K562 (cell line): ENCODE measurements at regions not wholly inside any gene's neighbourhood (a gene's known extent, or its start where the extent isn't known, plus 50 kb on each side); places are given as distances from the start of the nearest gene placed in this dataset.

Experiments
- ATAC-seq: fragments of 200-7000 bp; cut with Tn5 transposase; 3 replicates; pipeline ENCODE4 v1.9.1; 2020; ENCODE audit warnings: moderate library complexity
- BruUV-seq: library from RNA; stranded (reverse); fragments of 400-500 nt; replicated peaks from 2 replicates; lab custom pipeline; 2021; lab: Mats Ljungman, UMichigan
- CTCF ChIA-PET: fragments of 300-600 bp; formaldehyde crosslinking; extraction: SDS; loops from one replicate; lab custom pipeline; 2021; ENCODE audit warnings: low intra/inter-chr PET ratio; lab: Yijun Ruan, JAX
- POLR2A ChIA-PET: fragments of 300-600, 350-650 bp; sonication (Branson Sonifier 250); formaldehyde crosslinking; extraction: SDS; loops from one replicate; lab custom pipeline; 2021; ENCODE audit warnings: antibody characterized with exemption, inconsistent platforms; lab: Yijun Ruan, JAX
- DNase-seq, 4 experiments: peaks; one replicate each; pipeline versions ENCODE4 v3.0.0 to v3.0.0-alpha.2; 2011 to 2018; ENCODE audit warnings: low spot score in 3 of 4, mixed read lengths in 3 of 4; ENCODE audit errors: extremely low read depth in 1 of 4
- FAIRE-seq: peaks from 2 replicates; lab custom pipeline; 2011; peaks lifted over from hg19 to GRCh38; lab: Jason Lieb, UNC
- H2AFZ ChIP-seq: 2 replicates; pipeline ENCODE4 v1.6.0; 2011; ENCODE audit warnings: low read depth, low read length, control low read depth, inconsistent platforms
- H3K27ac ChIP-seq: fragments of 200-600 bp; 3 replicates; pipeline ENCODE4 v1.8.0; 2011; ENCODE audit warnings: low read depth, mild to moderate bottlenecking, control low read depth, inconsistent platforms, low read length, moderate library complexity, mixed read lengths; ENCODE audit errors: extremely low read depth
- H3K27me3 ChIP-seq, 2 experiments: fragments of 300-600 bp in 1 of 2; 2 replicates in 1 of 2; 3 replicates in 1 of 2; pipeline versions ENCODE4 v1.6.0 to v1.8.0; 2011; ENCODE audit warnings: inconsistent platforms in 2 of 2, low read length in 2 of 2, mild to moderate bottlenecking in 1 of 2, mixed read lengths in 1 of 2, moderate library complexity in 1 of 2; ENCODE audit not compliant: control insufficient read depth in 2 of 2, insufficient read depth in 2 of 2
- H3K36me3 ChIP-seq: fragments of 300-600 bp; 3 replicates; pipeline ENCODE4 v1.8.0; 2011; ENCODE audit warnings: mild to moderate bottlenecking, low read length, inconsistent platforms; ENCODE audit not compliant: control insufficient read depth, insufficient read depth
- H3K4me1 ChIP-seq, 2 experiments: fragments of 200-600 bp in 1 of 2; replicated peaks in 1 of 2; 2 replicates in 1 of 2; 3 replicates in 1 of 2; pipeline versions ENCODE4 v1.5.1 to v1.8.0; 2011; ENCODE audit warnings: inconsistent platforms in 2 of 2, low read length in 2 of 2, mild to moderate bottlenecking in 1 of 2, mixed read lengths in 1 of 2, moderate library complexity in 1 of 2; ENCODE audit not compliant: control insufficient read depth in 2 of 2, insufficient read depth in 2 of 2
- H3K4me2 ChIP-seq: 2 replicates; pipeline ENCODE4 v1.6.1; 2011; ENCODE audit warnings: low read length, control low read depth, inconsistent platforms, mixed read lengths; ENCODE audit not compliant: insufficient read depth
- H3K4me3 ChIP-seq: fragments of 200-600 bp; sonication (generic), shearing (Covaris generic); 2 replicates; pipeline ENCODE4 v1.5.1; 2016; ENCODE audit warnings: control low read depth, inconsistent platforms
- H3K79me2 ChIP-seq: fragments of 200-600 bp; 3 replicates; pipeline ENCODE4 v1.8.0; 2011; ENCODE audit warnings: low read length, inconsistent platforms; ENCODE audit not compliant: control insufficient read depth, insufficient read depth
- H3K9ac ChIP-seq, 2 experiments: 2 replicates each; pipeline versions ENCODE4 v1.6.0 to v1.6.1; 2011; ENCODE audit warnings: low read depth in 2 of 2, low read length in 2 of 2, control low read depth in 1 of 2, inconsistent platforms in 1 of 2, mild to moderate bottlenecking in 1 of 2, mixed read lengths in 1 of 2; ENCODE audit not compliant: insufficient read depth in 1 of 2
- H3K9me1 ChIP-seq: one replicate; pipeline ENCODE4 v1.6.0; 2011; ENCODE audit warnings: inconsistent platforms, mild to moderate bottlenecking, low read length, moderate library complexity; ENCODE audit not compliant: control insufficient read depth, insufficient read depth
- H3K9me3 ChIP-seq: replicated peaks from 2 replicates; pipeline ENCODE4 v1.5.1; 2011; ENCODE audit warnings: low read depth, low read length, inconsistent platforms; ENCODE audit not compliant: control insufficient read depth, insufficient read depth
- H4K20me1 ChIP-seq: replicated peaks from 2 replicates; pipeline ENCODE4 v1.6.1; 2011; ENCODE audit warnings: low read length, inconsistent platforms, mixed read lengths; ENCODE audit not compliant: control insufficient read depth, insufficient read depth
- ARID4B ChIP-seq: sonication (generic); formaldehyde crosslinking; IDR thresholded peaks from 2 replicates; pipeline ENCODE4 v1.8.0; 2022; ENCODE audit warnings: mild to moderate bottlenecking, missing genetic modification reagents
- SAP30 ChIP-seq: fragments of 200-600 bp; sonication (generic); IDR thresholded peaks from 2 replicates; pipeline ENCODE4 v1.6.1; 2012; ENCODE audit warnings: borderline replicate concordance, low read depth, mild to moderate bottlenecking, moderate library complexity, low read length, control low read depth, inconsistent platforms; ENCODE audit not compliant: insufficient read depth, poor library complexity, severe bottlenecking
- SRSF9 ChIP-seq: fragments of 200-400 bp; formaldehyde crosslinking; IDR thresholded peaks from 2 replicates; pipeline ENCODE4 v1.6.1; 2017; ENCODE audit warnings: low read depth, low read length, borderline replicate concordance
- in situ Hi-C: fragments of 300-500 bp; cut with MboI; formaldehyde crosslinking; loops from 4 replicates; pipeline ENCODE4 v1.15.0; 2018; ENCODE audit warnings: inconsistent platforms, mixed read lengths
- intact Hi-C: fragments of 100-400 bp; cut with micrococcal nuclease; formaldehyde crosslinking; loops from 2 replicates; pipeline ENCODE4 v1.14.2; 2022

DNA sequence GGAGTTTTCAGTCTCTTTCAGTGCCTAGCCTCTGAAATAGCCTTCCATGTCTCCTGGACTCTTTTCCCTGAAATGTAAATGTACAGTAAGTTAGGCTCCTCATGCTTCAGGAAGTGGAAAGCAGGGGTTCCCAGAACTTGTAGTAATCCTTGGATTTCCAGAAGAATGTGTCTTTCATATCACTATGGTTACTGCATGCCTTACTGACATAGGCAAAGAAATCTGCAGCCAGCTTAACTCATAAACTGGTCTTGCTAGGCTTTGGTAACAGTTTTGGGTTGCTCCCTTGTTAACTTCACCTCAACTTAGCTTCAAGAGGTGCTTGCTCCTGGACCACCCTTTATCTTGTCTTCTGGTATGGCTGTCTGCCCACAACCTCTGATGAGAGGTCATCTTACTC is 686.8 kb upstream of the DDX18 start:
- no peaks in the 10 kb centered on the region for H4K20me1 ChIP-seq
- intact Hi-C loops = no loop called here
- no peak overlapping the region for H3K4me2 ChIP-seq
- no peaks in the 10 kb centered on the region for H3K36me3 ChIP-seq
- H3K27ac ChIP-seq = no peak overlapping the region
- no peak overlapping the region for H3K9ac ChIP-seq
- no peak for DNase-seq
- ATAC-seq = no peak
- no peaks in the 10 kb centered on the region for H3K4me1 ChIP-seq
- no peaks in the 10 kb centered on the region for H3K9me3 ChIP-seq
- no peak overlapping the region for H3K4me3 ChIP-seq
- H2AFZ ChIP-seq = no peak overlapping the region
- H3K27me3 ChIP-seq = no peaks in the 10 kb centered on the region
- ChIA-PET POLR2A (no interaction called here), CTCF (no interaction called here)
- H3K79me2 ChIP-seq = no peaks in the 10 kb centered on the region
- no TSS peak for BruUV-seq
- FAIRE-seq = no peak
- no peak for TF ChIP-seq SRSF9
- TF ChIP-seq ARID4B = no peak
- no peak for TF ChIP-seq SAP30
- in situ Hi-C loops = no loop called here
- no peaks in the 10 kb centered on the region for H3K9me1 ChIP-seq
